Ovary (tissue), 3 donors: ENCODE measurements at regions not wholly inside any gene's neighbourhood (a gene's known extent, or its start where the extent isn't known, plus 50 kb on each side); places are given as distances from the start of the nearest gene placed in this dataset.

ENCODE experiments used
- CTCF ChIP-seq, 3 donors: fragments of 450-650 bp in 2 of 3; fragments of 200-600 bp in 1 of 3; IDR thresholded peaks; one replicate each; pipeline versions ENCODE4 v1.5.1 to v1.8.0; 2016 to 2022; ENCODE audit warnings: antibody characterized with exemption in 3 of 3, mild to moderate bottlenecking in 1 of 3
- POLR2A ChIP-seq: fragments of 450-650 bp; IDR thresholded peaks from one replicate; pipeline ENCODE4 v1.6.1; 2017; ENCODE audit warnings: antibody characterized with exemption, mild to moderate bottlenecking, moderate library complexity
- donor health status: DM: no; HTN: no; CAD: no.

- TF ChIP-seq CTCF (IDR thresholded peaks at IDR 0.05) (no peak), POLR2A (no peak)
Observed at GRCh38 chr2:176830362-176830761, 382.2 kb upstream of the HNRNPA3 start.
